GM12878 (cell line): ENCODE measurements at regions not wholly inside any gene's neighbourhood (a gene's known extent, or its start where the extent isn't known, plus 50 kb on each side); places are given as distances from the start of the nearest gene placed in this dataset.

Experiments used
- ATAC-seq: fragments of 200-7000 bp; cut with Tn5 transposase; 3 replicates; pipeline ENCODE4 v1.9.1; 2020; ENCODE audit warnings: mild to moderate bottlenecking, moderate library complexity
- BruUV-seq: library from RNA; stranded (reverse); fragments of 400-500 nt; replicated peaks from 2 replicates; lab custom pipeline; 2021; lab: Mats Ljungman, UMichigan
- CTCF ChIA-PET: fragments of 300-600 bp; sonication (Branson Sonifier 250); formaldehyde crosslinking; extraction: SDS; loops from one replicate; lab custom pipeline; 2021; ENCODE audit warnings: inconsistent platforms; lab: Yijun Ruan, JAX
- POLR2A ChIA-PET: fragments of 350-600 bp; formaldehyde crosslinking; extraction: SDS; loops from one replicate; lab custom pipeline; 2021; ENCODE audit warnings: inconsistent platforms; lab: Charles Lee
- RAD21 ChIA-PET: fragments of 300-600 bp; sonication (Branson Sonifier 250); formaldehyde crosslinking; loops from one replicate; lab custom pipeline; 2023; ENCODE audit warnings: antibody characterized with exemption; ENCODE audit not compliant: unreplicated experiment; lab: Charles Lee
- SMC1A ChIA-PET: fragments of 300-600 bp; sonication (Branson Sonifier 250); formaldehyde crosslinking; loops from one replicate; lab custom pipeline; 2023; ENCODE audit not compliant: unreplicated experiment, uncharacterized antibody; lab: Charles Lee
- DNase-seq: peaks from one replicate; pipeline ENCODE4 v3.0.0-alpha.2; 2011; ENCODE audit warnings: low read depth, low spot score
- FAIRE-seq: peaks from 3 replicates; lab custom pipeline; 2011; peaks lifted over from hg19 to GRCh38; lab: Jason Lieb, UNC
- H2AFZ ChIP-seq: 2 replicates; pipeline ENCODE4 v1.6.0; 2011; ENCODE audit warnings: low read depth, low read length, control low read depth; ENCODE audit not compliant: control insufficient read depth
- H3K27ac ChIP-seq: 2 replicates; pipeline ENCODE4 v1.5.1; 2011; ENCODE audit warnings: control low read depth; ENCODE audit not compliant: control insufficient read depth, insufficient read depth
- H3K27me3 ChIP-seq, 2 experiments: replicated peaks in 1 of 2; 2 replicates each; pipeline versions ENCODE4 v1.6.0 to v1.6.1; 2011; ENCODE audit warnings: low read length in 1 of 2; ENCODE audit not compliant: control insufficient read depth in 2 of 2, insufficient read depth in 2 of 2
- H3K36me3 ChIP-seq, 2 experiments: 2 replicates each; pipeline ENCODE4 v1.5.1; 2011; ENCODE audit warnings: low read length in 1 of 2; ENCODE audit not compliant: control insufficient read depth in 2 of 2, insufficient read depth in 2 of 2
- H3K4me1 ChIP-seq: 2 replicates; pipeline ENCODE4 v1.6.1; 2011; ENCODE audit warnings: mild to moderate bottlenecking, low read length, moderate library complexity, mixed read lengths; ENCODE audit not compliant: control insufficient read depth, insufficient read depth
- H3K4me2 ChIP-seq: 2 replicates; pipeline ENCODE4 v1.6.0; 2011; ENCODE audit warnings: control low read depth; ENCODE audit not compliant: control insufficient read depth, insufficient read depth
- H3K4me3 ChIP-seq: fragments of 200-600 bp; sonication (generic); 2 replicates; pipeline ENCODE4 v1.5.1; 2016
- H3K79me2 ChIP-seq: 2 replicates; pipeline ENCODE4 v1.6.0; 2011; ENCODE audit warnings: low read length; ENCODE audit not compliant: control insufficient read depth, insufficient read depth
- H3K9ac ChIP-seq: 2 replicates; pipeline ENCODE4 v1.8.0; 2011; ENCODE audit warnings: low read length, control low read depth, mixed read lengths; ENCODE audit not compliant: control insufficient read depth, insufficient read depth
- H3K9me3 ChIP-seq: replicated peaks from 3 replicates; pipeline ENCODE4 v1.5.1; 2011; ENCODE audit warnings: mild to moderate bottlenecking, low read length; ENCODE audit not compliant: control insufficient read depth, insufficient read depth
- H4K20me1 ChIP-seq: 2 replicates; pipeline ENCODE4 v1.6.0; 2011; ENCODE audit not compliant: control insufficient read depth, insufficient read depth
- ATF3 ChIP-seq: IDR thresholded peaks from 2 replicates; pipeline ENCODE4 v1.6.1; 2011; ENCODE audit warnings: low read depth, mild to moderate bottlenecking, low read length, moderate library complexity, borderline replicate concordance; ENCODE audit errors: extremely low read depth
- CBFB ChIP-seq: IDR thresholded peaks from 2 replicates; pipeline ENCODE4 v1.6.1; 2016; ENCODE audit warnings: antibody characterized with exemption, low read depth
- FOXM1 ChIP-seq: IDR thresholded peaks from 2 replicates; pipeline ENCODE4 v1.6.1; 2012; ENCODE audit warnings: low read depth, mild to moderate bottlenecking, inconsistent platforms, low read length, moderate library complexity
- HDAC6 ChIP-seq: fragments of 200-600 bp; sonication (generic); IDR thresholded peaks from one replicate; pipeline ENCODE4 v1.8.0; 2017; ENCODE audit warnings: antibody characterized with exemption; ENCODE audit not compliant: unreplicated experiment
- JUND ChIP-seq: IDR thresholded peaks from 2 replicates; pipeline ENCODE4 v1.6.1; 2012; ENCODE audit warnings: low read depth, mild to moderate bottlenecking, low read length, improper control_type of control experiment, moderate library complexity
- MEF2A ChIP-seq: IDR thresholded peaks from 2 replicates; pipeline ENCODE4 v1.6.1; 2011; ENCODE audit warnings: low read depth, mild to moderate bottlenecking, low read length, moderate library complexity; ENCODE audit not compliant: insufficient read depth
- RB1 ChIP-seq: fragments of 450-650 bp; formaldehyde crosslinking; IDR thresholded peaks from 2 replicates; pipeline ENCODE4 v1.6.1; 2017; ENCODE audit warnings: mild to moderate bottlenecking, borderline replicate concordance
- RCOR1 ChIP-seq: conservative IDR thresholded peaks from 2 replicates; pipeline ENCODE4 v1.6.1; 2012; ENCODE audit warnings: low read depth, low read length, improper control_type of control experiment
- SIX5 ChIP-seq: IDR thresholded peaks from 2 replicates; pipeline ENCODE4 v1.6.1; 2011; ENCODE audit warnings: mild to moderate bottlenecking, low read depth, low read length, moderate library complexity; ENCODE audit not compliant: severe bottlenecking
- SUPT20H ChIP-seq: IDR thresholded peaks from 2 replicates; pipeline ENCODE4 v1.6.1; 2011; ENCODE audit warnings: low read depth, mild to moderate bottlenecking, low read length, moderate library complexity, borderline replicate concordance; ENCODE audit not compliant: control insufficient read depth
- TBL1XR1 ChIP-seq: IDR thresholded peaks from 2 replicates; pipeline ENCODE4 v1.6.1; 2012; ENCODE audit warnings: low read depth, low read length, improper control_type of control experiment
- ZBED1 ChIP-seq: IDR thresholded peaks from 2 replicates; pipeline ENCODE4 v1.6.1; 2016; ENCODE audit warnings: borderline replicate concordance
- ZBTB11 ChIP-seq: fragments of 450-650 bp; formaldehyde crosslinking; IDR thresholded peaks from 2 replicates; pipeline ENCODE4 v1.5.0; 2022; ENCODE audit warnings: mild to moderate bottlenecking, missing genetic modification characterization
- WGBS: methylation state at CpG from one replicate; pipeline ENCODE4 v1.1.6; 2016; ENCODE audit warnings: low lambda C conversion rate; ENCODE audit not compliant: insufficient replicate concordance, insufficient coverage; ENCODE audit errors: missing lambda C conversion rate; 5-methylcytosine and 5-hydroxymethylcytosine counted together
- in situ Hi-C: fragments of 300-500 bp; cut with MboI; formaldehyde crosslinking; loops from 9 replicates; pipeline ENCODE4 v1.14.3; 2018; ENCODE audit warnings: mixed read lengths
- intact Hi-C: fragments of 100-400 bp; cut with micrococcal nuclease; formaldehyde crosslinking; loops from one replicate; pipeline ENCODE4 v1.14.2; 2022; ENCODE audit not compliant: unreplicated experiment

- TF ChIP-seq TBL1XR1 (no peak), MEF2A (no peak), SUPT20H (no peak), SIX5 (no peak), CBFB (no peak), ZBTB11 (CRISPR knock-in tag) (no peak), FOXM1 (no peak), ATF3 (no peak)
Observed at GRCh38 chr2:22999951-23000350, 385.0 kb upstream of the KLHL29 start (continued).

- RAD21 ChIA-PET, result interaction anchor here (0.7 kb wide), 1 partner anchor 31 kb away, joined by 3 read pairs; no protein-coding TSS in a partner anchor
- no peaks in the 10 kb centered on the region for H3K36me3 ChIP-seq
- no peaks in the 10 kb centered on the region for H3K4me1 ChIP-seq
- FAIRE-seq, result no peak
- CTCF ChIA-PET, result no interaction called here
- TF ChIP-seq RCOR1 (no peak), ZBED1 (no peak), HDAC6 (no peak), JUND (no peak), RB1 (no peak)
- in situ Hi-C loops, result no loop called here
- SMC1A ChIA-PET, result no interaction called here
- no peak for ATAC-seq
- H3K4me3 ChIP-seq, result no peak overlapping the region
- H3K9me3 ChIP-seq, result no peaks in the 10 kb centered on the region
- no peak overlapping the region for H2AFZ ChIP-seq
- no peak overlapping the region for H3K27ac ChIP-seq
- POLR2A ChIA-PET, result no interaction called here
- no peaks in the 10 kb centered on the region for H3K79me2 ChIP-seq
- 33% methylated on average over 1 of the region's 1 CpG for WGBS
- no peak overlapping the region for H3K9ac ChIP-seq
- H3K4me2 ChIP-seq, result no peak overlapping the region
- no peaks in the 10 kb centered on the region for H3K27me3 ChIP-seq
- no TSS peak for BruUV-seq
- no peaks in the 10 kb centered on the region for H4K20me1 ChIP-seq
- no peak for DNase-seq
- intact Hi-C loops, result no loop called here
Observed at GRCh38 chr2:23002234-23002633, 382.7 kb upstream of the KLHL29 start.
